Nucleus accumbens (tissue), 56 donors: ENCODE measurements at regions not wholly inside any gene's neighbourhood (a gene's known extent, or its start where the extent isn't known, plus 50 kb on each side); places are given as distances from the start of the nearest gene placed in this dataset.

Experiments used
- DNase-seq, 56 donors: peaks; one replicate each; lab custom pipeline; 2025; lab: John Stamatoyannopoulos, UW

DNA sequence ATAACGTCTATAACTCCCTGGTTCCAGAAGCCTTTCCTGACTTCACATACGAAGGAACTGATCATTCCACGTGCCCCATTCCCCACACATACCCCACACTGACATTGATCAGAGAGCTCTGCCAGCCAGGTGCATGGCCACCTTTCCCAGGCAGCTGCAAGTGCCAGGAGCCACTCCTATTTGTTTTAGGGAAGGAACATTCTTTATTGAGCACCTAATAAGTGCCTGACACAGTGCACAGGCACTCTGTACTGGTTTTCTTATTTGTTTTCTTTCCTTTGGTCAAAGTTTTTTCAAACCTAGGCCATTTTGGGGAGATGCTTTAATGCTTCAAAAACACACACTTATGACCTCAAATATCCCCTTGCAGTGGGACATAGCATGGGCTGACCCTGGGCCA lies 50.0 kb downstream of the PITPNM2 start:
- DNase-seq, result no peak

DNA sequence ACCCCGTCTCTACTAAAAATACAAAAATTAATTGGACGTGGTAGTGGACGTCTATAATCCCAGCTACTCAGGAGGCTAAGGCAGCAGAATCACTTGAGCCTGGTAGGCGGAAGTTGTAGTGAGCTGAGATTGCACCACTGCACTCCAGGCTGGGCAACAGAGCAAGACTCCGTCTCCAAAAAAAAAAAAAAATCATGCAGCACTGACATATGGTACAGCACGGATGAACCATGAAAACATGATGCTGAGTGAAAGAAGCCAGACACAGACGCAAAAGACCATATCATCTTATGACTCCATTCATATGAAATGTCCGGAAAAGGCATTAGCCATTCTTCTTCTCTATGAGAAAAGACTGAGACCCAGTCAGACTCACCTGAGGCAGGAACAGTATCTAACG lies 50.4 kb downstream of the PITPNM2 start:
- no peak for DNase-seq

DNA sequence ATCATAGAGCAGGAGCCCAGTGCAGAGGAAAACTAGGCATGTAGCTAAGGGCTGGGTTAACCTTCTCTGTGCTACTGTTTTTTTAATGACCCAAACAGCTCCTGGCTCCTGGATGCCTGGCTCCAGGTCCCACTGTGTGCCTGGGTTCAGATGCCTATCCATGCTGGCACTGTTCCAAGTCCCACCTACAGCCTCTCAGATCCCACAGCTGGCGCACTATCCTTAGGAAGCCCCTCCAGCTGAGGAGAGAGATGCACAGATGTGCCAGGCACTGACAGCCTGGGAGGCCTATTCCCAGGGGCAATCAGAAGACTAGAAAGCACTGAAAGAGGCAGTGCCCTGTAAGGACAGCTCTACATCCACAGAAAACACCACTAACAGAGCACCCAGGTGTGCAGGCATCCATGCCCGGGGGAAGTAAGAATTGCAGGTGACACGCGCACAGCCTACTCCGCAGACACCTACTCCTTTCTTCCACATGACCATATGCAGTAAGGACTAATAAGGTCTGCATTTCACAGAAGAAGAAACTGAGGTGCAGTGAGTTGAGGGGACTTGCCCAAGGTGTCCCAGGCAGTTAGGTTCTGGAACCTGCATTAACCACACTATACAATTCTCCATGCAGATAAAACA lies 51.2 kb downstream of the PITPNM2 start:
- peak in 3 of 56 donors; percentile 18 to 39 (median 35) for DNase-seq

DNA sequence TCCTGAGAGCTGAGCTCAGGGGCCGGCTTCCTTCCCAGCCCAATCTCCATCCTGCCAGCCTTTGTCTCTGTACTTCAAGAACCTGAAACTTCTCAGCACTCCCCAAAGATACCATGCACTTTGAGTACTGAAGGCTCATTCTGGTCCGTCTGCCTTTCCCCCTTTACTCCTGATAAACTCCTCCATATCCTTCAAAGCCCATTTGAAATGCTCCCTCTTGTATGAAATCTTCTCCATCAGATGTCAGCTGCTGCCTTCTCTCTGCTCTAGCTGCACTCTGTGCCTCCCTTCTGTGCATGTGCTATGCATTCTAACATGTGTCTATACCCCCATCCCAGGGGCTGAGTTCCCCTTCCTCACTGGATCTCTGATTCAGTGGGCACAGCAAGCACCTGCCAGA lies 52.1 kb downstream of the PITPNM2 start:
- no peak for DNase-seq

DNA sequence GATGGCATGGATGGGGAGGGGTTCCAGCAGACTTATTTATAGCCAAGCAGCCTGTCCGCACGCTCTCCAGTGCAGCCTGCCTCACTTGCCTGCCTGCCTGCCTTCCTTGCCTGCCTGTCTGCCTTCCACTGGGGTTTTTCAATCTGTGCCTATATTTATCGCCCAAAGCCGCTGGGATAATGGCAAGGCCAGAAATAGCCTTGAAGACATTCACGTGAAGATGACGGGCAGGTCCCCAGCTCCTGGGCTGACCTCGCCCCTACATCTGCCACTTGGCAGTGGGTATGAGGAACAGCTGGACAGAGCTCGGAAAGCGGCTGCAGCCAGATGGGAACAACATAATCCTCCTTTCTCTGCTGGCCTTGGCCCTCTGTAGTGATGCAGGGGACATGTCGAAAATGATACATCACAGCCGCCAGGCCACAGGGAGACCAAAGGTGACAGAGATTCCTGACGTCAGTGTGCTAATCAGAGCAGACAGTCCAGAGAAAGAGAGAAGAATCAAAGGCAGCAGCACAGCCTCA lies 53.3 kb downstream of the PITPNM2 start:
- peak in 4 of 56 donors; percentile 13 to 34 (median 13) for DNase-seq

DNA sequence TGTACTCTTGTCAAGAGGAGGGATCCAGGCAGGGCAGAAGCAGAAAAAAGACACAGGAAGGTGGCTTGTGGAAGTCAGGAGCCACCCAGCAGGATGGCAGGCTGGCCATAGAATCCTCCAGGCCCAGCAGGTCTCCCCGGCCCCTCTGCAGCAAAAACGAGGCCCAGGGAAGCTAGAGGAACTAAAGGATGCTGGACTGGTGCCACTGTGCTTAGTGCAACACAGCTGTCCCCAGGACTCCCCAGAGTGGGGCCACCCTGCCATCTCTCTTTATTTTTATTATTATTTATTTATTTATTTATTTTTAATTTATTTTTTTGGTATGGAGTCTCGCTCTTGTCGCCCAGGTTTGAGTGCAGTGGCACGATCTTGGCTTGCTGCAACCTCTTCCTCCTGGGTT lies 54.1 kb downstream of the PITPNM2 start:
- DNase-seq, result no peak

DNA sequence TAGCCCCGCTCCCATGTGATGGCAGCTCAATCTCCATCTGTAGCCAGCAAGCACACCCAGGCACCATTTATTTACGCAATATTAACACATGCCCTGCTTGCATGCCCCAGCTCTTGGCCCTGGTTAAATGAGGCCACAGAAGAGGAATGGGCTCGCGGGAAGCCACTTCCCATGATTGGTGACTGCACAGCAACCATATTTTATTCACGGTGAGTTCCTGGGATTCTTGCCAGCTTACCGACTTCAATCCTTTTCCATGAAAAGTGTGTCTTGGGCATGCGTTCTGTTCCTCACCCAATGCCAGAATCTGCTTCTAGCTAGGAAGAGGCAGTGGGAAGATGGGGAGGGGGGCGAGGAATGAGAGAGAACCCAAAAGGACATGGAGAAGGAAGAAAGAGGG lies 54.7 kb downstream of the PITPNM2 start:
- peak in 11 of 56 donors; percentile 9 to 54 (median 27) for DNase-seq

DNA sequence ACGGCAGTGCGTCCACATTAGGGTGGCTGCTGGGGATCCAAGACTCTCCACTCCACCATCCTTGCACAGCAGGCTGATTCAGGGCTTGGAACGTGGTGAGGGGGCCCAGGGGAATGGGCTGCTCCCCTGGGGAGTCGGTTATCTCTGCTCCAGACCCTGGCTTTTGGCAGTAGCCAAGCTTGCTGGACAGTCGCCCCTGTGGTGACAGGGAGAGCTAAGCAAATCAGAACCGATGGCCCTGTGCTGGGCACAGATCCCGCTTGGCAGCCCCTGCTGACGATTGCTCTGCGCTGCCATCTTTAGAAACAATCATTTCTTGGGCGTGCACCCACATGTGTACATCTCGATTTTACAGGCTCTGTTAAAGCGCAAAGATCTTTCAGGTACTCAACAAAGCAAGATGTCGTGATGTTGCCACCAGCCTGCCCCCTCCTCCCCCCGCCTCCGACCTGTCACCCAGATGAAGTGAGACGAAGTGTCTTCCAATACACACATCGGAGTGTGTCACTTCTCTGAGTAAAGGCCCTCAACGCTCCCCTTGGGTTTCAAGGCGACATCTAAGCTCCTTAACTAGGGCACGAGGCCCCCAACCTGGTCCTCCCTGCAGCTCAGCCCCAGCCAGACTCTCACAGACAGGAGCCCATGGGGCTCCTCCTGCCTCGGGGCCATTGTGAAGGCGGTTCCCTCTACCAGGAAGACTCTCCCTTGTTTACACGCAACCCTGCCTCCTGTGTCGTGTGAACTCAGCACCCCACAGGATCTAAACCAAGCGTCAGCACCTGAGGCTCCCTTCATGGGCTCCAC lies 55.6 kb downstream of the PITPNM2 start:
- DNase-seq, result peak in 37 of 56 donors; percentile 23 to 87 (median 60)

DNA sequence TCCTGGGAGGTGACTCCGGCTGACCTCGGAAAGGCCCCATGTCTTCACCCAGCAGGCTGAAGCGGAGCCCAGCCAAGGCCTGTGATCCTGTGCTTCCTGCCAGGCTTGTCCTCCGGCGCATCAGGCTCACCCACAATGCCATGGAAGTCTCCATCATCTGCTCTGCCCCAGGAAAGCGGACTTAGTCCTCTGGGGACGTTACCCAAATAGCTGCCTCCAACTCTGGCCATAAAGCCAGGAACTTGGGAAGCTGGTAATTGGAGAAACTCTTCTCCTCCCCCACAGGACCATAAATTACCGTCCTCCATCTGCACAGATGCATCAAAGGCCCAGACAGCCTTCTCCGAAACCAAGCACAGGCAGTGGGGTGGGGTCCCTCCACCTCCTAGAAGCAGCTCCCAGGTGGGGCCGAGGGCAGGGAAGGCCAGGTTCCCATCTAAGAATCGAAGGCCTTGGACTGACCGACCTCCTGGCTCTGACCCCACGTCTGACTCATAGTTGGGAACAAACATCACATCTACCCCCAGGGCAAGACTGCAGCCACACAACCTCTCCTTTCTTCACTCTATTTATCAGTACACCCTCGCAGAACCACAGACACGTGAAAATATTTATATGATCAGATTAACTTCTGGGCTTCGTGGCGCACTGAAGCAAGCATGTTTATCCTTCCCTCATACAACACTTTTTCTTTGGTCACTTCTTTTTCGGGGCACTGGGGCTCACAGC lies 56.4 kb downstream of the PITPNM2 start:
- DNase-seq, result no peak

DNA sequence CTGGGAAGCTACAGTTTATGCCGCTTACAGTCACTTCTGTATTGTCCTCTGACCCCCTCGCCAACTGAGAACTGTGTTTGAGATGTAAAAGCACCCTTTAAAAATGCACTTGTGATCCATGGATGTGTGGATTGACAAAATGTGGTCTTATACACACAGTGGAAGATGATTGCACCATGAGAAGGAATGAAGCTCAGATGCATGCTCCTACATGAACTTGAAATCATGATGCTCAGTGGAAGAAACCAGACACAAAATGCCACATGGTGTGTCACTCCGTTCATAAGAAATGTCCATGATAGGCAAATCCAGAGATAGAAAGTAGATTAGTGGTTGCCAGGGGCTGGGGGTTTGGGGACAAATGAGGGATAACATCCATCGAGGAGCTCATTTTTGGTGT lies 58.0 kb downstream of the PITPNM2 start:
- DNase-seq, result no peak

DNA sequence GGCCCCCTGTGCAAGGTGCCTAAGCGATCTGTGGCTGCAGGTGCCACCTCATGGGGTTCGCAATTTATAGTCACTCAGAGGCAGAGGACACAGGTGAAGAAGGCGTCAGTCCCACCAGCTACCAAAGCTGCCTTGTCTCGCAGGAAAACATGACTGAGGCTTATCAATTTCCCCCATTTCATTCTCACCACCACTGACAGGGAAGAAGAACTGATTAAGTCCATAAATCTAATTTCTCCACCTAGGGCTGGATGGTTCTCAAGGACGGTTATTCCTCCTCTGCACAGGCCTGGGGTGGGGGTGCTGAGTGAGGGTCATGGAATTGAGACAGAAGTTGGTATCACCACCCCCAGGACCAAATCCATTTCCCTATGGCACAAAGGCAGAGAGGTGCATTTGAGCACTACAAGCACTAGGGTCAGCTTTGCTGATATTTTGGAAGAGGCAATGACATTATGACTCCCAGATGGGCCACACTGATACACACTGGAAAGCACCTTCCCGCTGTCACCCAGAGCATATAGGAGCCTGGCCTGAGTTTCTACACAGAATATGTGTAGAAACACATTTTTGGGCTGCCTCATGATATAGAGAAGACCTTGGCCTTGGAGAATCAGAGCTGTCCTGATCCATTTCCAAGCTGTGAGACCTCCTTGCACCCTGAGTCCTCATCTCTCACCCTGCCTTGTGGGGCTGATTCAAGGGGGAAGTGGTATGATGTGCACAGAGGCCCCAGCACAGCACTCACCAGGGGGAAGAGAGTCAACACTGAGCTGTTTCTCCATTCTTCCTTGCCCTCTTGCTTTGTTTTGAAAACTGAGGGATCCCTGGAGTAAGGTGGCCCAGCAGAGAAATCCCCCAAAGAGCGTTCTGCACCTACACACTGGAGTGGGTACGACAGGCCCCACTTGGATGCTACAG lies 59.4 kb downstream of the PITPNM2 start:
- no peak for DNase-seq

DNA sequence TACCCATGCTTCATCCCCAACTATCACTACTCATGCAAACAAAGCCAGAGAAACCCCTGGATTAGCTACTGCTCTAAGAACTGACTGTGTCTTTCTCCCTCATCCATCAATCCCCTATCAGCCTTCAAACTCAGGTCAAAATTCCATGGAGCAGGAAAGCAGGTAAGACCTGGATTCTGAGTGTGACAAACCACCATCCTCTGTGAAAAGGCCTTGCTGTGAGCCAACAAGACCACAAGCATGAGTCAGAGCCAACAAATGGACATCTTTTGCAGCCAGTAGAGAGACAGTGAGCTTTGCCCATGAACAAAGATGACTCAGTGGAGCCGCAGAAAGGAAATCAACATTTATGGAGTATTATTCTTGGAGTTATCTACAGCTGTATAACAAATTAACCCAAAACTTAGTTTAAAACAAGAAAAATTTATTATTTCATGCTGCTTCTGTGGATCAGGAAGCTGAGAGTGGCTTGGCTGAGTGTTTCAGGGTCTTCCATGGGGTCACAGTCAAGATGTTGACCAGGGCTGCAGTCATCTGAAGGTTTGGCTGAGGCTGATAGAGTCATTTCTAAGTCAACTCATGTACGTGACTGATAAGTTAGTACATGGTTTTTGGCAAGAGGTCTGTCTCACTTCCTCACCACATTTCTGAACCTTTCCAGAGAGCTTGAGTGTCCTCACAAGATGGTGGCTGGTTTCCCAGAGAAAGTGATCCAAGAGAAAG lies 61.1 kb downstream of the PITPNM2 start:
- no peak for DNase-seq

DNA sequence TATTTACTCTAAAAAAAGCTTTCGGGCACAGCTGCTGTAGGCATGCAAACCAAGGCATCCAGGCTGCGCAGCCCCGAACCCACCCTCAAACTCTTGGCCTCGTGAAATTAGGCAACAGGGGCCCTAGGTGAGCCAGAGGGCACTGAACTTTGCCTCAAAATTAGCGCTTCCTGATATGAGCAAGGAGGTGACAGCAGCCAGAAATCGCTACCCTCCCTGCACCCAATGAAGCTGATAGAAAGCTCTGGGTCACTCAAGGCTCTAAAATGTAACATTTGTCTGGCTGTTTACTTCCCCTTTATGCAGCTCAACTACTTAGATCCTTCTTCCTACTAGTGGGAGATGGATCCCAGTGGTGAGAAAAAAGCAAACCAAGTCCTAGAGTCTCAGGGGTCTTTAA lies 61.8 kb downstream of the PITPNM2 start:
- DNase-seq, result no peak

DNA sequence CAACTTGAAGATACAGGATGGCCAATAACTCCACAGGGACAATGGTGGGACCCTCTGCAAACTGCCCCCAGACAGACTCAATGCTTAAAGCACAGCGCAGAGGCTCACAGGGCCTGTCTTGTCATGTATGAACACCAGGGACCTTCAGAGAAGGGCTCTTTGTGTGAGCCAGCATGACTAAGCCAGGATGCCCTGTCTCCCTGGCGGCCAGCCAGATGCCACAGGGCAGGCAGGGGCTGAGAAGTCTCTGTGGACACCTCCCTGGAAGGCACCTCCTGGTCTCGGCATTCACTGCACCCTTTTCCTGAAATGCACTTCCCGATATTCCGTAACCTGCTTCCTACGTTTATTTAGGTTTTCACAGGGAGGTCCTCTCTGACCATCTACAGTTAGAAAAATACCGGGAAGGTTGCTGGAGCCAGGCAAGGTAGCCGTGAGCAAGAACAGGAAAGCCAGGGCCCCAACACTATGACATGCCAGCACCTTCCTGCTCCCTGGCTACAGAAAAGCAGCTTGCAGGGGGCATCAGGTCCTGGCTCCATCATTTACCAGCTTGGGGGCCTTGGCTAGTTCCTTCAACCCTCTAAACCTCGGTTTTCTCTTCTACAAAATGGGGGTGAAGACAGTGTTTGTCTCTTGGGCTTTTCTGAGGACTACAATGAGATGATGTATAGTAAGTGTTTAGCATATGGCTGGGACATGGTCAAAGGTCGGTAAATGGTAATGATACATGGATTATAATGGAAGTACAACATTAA lies 65.0 kb downstream of the PITPNM2 start:
- DNase-seq, result peak in 7 of 56 donors; percentile 9 to 70 (median 18)

DNA sequence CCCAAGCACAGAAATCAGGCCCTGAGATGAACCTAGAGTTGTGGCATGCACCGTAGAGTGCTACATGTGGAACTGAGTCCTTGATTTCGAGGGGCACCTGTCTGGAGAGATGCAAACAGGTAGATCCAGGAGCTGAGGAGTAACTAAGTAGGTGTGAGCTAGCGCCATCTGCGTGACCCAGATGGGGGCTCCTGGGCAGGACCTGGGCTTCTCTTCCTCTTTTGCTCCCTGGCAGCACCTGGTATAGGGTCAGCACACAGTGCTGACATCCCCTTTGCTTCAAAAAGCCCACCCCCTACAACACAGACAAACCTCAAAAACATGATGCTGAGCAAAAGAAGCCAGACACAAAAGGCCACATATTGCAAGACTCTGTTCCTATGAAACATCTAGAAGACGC lies 65.8 kb downstream of the PITPNM2 start:
- no peak for DNase-seq

DNA sequence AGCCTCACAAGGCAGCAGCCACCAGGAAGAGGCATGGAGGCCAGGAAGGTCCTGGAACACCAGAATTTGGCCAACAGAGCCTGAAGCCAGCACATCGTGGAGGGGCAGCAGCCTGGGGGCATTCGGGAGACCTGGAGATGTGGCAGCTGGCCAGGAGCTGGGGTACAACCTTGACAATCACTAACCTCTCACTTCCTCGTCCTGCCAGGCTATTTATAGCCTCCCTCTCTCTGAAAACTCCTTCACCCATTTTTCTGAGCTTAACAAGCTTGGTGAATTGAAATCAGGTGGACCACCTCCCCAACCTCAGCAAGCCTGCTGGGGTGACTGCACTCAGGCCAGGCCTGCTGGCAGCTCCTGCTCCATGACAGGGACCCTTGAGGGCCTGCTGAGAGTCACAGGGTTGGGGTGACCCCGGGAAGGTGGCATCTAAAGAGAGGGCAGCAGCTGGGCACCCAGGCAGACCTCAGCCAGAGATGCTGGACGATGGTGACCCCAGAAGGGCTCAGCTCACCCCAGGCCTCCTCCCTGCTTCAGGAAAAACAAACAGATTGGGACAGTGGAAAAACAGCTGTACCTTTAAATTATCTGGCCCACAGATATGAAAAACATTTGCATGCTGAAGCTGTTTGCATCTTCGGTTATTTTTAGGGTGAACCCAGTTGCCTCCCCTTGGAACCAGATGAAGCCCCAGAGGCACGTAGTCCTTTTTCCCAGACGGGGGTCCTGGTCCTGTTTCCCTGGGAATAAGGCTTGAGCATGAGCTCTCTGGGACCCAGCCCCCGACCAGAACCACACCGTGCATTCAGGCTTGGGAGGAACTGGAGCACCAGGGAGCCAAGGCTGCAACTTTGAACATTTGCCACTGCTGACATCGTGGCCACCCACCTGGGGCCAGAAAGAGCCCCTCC lies 67.0 kb downstream of the PITPNM2 start:
- no peak for DNase-seq

DNA sequence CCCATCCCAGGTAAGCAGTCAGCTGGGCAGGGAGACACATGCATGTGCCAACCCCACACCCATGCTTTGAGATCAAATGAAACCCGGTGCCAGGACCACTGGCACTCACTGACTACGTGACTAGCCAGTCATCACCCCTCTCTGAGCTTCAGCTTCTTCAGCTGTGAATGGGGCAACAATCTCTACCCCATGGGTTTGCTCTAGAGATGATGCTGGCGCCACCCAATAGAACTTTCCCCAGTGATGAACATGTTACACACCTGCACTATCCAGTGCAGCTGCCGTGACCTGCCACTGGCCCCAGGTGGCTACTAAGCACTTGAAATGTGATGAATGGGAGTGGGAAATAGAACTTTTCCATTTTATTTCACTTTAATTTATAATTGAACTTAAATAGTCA lies 70.3 kb downstream of the PITPNM2 start:
- no peak for DNase-seq
